K562 (cell line): ENCODE measurements at regions not wholly inside any gene's neighbourhood (a gene's known extent, or its start where the extent isn't known, plus 50 kb on each side); places are given as distances from the start of the nearest gene placed in this dataset.

Experiments used
- CTBP1 ChIP-seq: fragments of 450-650 bp; IDR thresholded peaks from 2 replicates; pipeline ENCODE4 v1.6.1; 2016; ENCODE audit warnings: borderline replicate concordance
- ETS2 ChIP-seq: IDR thresholded peaks from 2 replicates; pipeline ENCODE4 v1.6.1; 2016; ENCODE audit warnings: borderline replicate concordance, missing genetic modification characterization, mild to moderate bottlenecking, moderate library complexity, missing compliant biosample characterization; ENCODE audit not compliant: poor library complexity, severe bottlenecking
- ILK ChIP-seq: fragments of 450-650 bp; IDR thresholded peaks from 2 replicates; pipeline ENCODE4 v1.6.1; 2016; ENCODE audit warnings: missing genetic modification characterization, low read depth, mild to moderate bottlenecking, missing compliant biosample characterization, moderate library complexity, borderline replicate concordance
- NR2C2 ChIP-seq, 2 experiments: fragments of 200-800 bp in 1 of 2; sonication (Bioruptor generic) in 1 of 2; sonication (generic) in 1 of 2; formaldehyde crosslinking in 1 of 2; IDR thresholded peaks; 2 replicates each; pipeline versions ENCODE4 v1.6.1 to v1.8.0; 2016 to 2022; ENCODE audit warnings: mild to moderate bottlenecking in 1 of 2, missing compliant biosample characterization in 1 of 2, missing genetic modification characterization in 1 of 2, missing genetic modification reagents in 1 of 2
- PREB ChIP-seq: sonication (generic); formaldehyde crosslinking; IDR thresholded peaks from 2 replicates; pipeline ENCODE4 v1.8.1; 2023; ENCODE audit warnings: mild to moderate bottlenecking, missing genetic modification reagents
- RBFOX2 ChIP-seq: fragments of 200-400 bp; formaldehyde crosslinking; IDR thresholded peaks from 2 replicates; pipeline ENCODE4 v1.6.1; 2017; ENCODE audit warnings: low read depth, mild to moderate bottlenecking, low read length, moderate library complexity
- TRIM24 ChIP-seq, 2 experiments: fragments of 450-650 bp; IDR thresholded peaks; 2 replicates each; pipeline ENCODE4 v1.6.1; 2016
- ZBTB8A ChIP-seq: fragments of 450-650 bp; IDR thresholded peaks from 2 replicates; pipeline ENCODE4 v1.6.1; 2018; ENCODE audit warnings: mild to moderate bottlenecking, moderate library complexity; ENCODE audit not compliant: partially characterized antibody

- peak; percentile 44 for TF ChIP-seq RBFOX2
- TF ChIP-seq ILK = no peak
- no peak for TF ChIP-seq PREB (CRISPR knock-in tag)
- TF ChIP-seq TRIM24 (IDR thresholded peaks at IDR 0.05) = peak; percentile 6 to 28; a peak in 1 of 4 replicates
- TF ChIP-seq CTBP1 = peak; percentile 46; the same call in 1 of the 2 replicates
- TF ChIP-seq ZBTB8A = no peak
- no peak for TF ChIP-seq ETS2 (tag)
- no peak for TF ChIP-seq NR2C2 (CRISPR knock-in tag; IDR thresholded peaks at IDR 0.05)
- TF ChIP-seq NR2C2 (tag; IDR thresholded peaks at IDR 0.05) = 0 out of 2 replicates have a peak, but pooled peaks have one; percentile 32
Observed at GRCh38 chr2:46849721-46850556, 65.7 kb downstream of the MCFD2 start (continued).
